Activated CD8-positive, alpha-beta T cell treated with anti-CD3 and anti-CD28 coated beads for 36 hours (primary cell): ENCODE measurements at regions not wholly inside any gene's neighbourhood (a gene's known extent, or its start where the extent isn't known, plus 50 kb on each side); places are given as distances from the start of the nearest gene placed in this dataset.

ENCODE experiments used
- ATAC-seq: fragments of 200-7000 bp; cut with Tn5 transposase; one replicate; pipeline ENCODE4 v1.10.0; 2021; ENCODE audit warnings: mild to moderate bottlenecking, moderate library complexity
- CTCF ChIA-PET: fragments of 350-600 bp; sonication (Branson Sonifier 250); formaldehyde crosslinking; loops from one replicate; lab custom pipeline; 2021; ENCODE audit warnings: antibody characterized with exemption; lab: Charles Lee
- POLR2A ChIA-PET: fragments of 350-600 bp; sonication (Branson Sonifier 250); formaldehyde crosslinking; loops from one replicate; lab custom pipeline; 2021; ENCODE audit warnings: antibody characterized with exemption; lab: Charles Lee
- DNase-seq: peaks from one replicate; pipeline ENCODE4 v3.0.0-alpha.2; 2020
- H3K27ac Mint-ChIP-seq: one replicate; pipeline ENCODE4 v1.8.0; 2021; ENCODE audit warnings: mild to moderate bottlenecking, mixed read lengths
- H3K27me3 Mint-ChIP-seq: one replicate; pipeline ENCODE4 v1.8.0; 2021; ENCODE audit warnings: mixed read lengths
- H3K36me3 Mint-ChIP-seq: one replicate; pipeline ENCODE4 v1.8.0; 2021; ENCODE audit warnings: low read depth, mixed read lengths
- H3K4me1 Mint-ChIP-seq: one replicate; pipeline ENCODE4 v1.8.0; 2021; ENCODE audit warnings: low read depth, mixed read lengths
- H3K4me3 Mint-ChIP-seq: one replicate; pipeline ENCODE4 v1.8.0; 2021; ENCODE audit warnings: mild to moderate bottlenecking, moderate library complexity, mixed read lengths
- H3K9me3 Mint-ChIP-seq: one replicate; pipeline ENCODE4 v1.8.0; 2021; ENCODE audit warnings: mixed read lengths
- CTCF ChIP-seq: fragments of 200-600 bp; IDR thresholded peaks from one replicate; pipeline ENCODE4 v1.8.0; 2022; ENCODE audit warnings: antibody characterized with exemption, mild to moderate bottlenecking
- intact Hi-C: fragments of 100-400 bp; cut with micrococcal nuclease; formaldehyde crosslinking; loops from one replicate; pipeline ENCODE4 v1.10.0; 2022

- no peak for ATAC-seq
- no peak for TF ChIP-seq CTCF
- Mint-ChIP-seq H3K27ac (no peak overlapping the region), H3K4me3 (no peak overlapping the region), H3K9me3 (no peaks in the 10 kb centered on the region), H3K36me3 (no peaks in the 10 kb centered on the region), H3K27me3 (peaks cover 10% of the 10 kb centered on the region), H3K4me1 (no peaks in the 10 kb centered on the region)
- CTCF ChIA-PET: no interaction called here
- POLR2A ChIA-PET: no interaction called here
- no peak for DNase-seq
- intact Hi-C loops: no loop called here
These were observed 69.4 kb downstream of the ABCC12 start for GRCh38 chr16:48086422-48086821.

GRCh38 chr16:48085729-48086128, 70.1 kb downstream of the ABCC12 start:
- DNase-seq (no peak), ATAC-seq (no peak)
- intact Hi-C loops: no loop called here
- Mint-ChIP-seq H3K4me3 (no peak overlapping the region), H3K36me3 (no peaks in the 10 kb centered on the region), H3K9me3 (no peaks in the 10 kb centered on the region), H3K4me1 (no peaks in the 10 kb centered on the region), H3K27me3 (peaks cover 10% of the 10 kb centered on the region), H3K27ac (no peak overlapping the region)
- TF ChIP-seq CTCF: no peak
- POLR2A ChIA-PET: no interaction called here
- CTCF ChIA-PET: no interaction called here

GRCh38 chr16:48084826-48085225, 71.0 kb downstream of the ABCC12 start:
- DNase-seq: no peak
- Mint-ChIP-seq H3K4me1 (no peaks in the 10 kb centered on the region), H3K27ac (no peak overlapping the region), H3K4me3 (no peak overlapping the region), H3K36me3 (no peaks in the 10 kb centered on the region), H3K27me3 (peaks cover 10% of the 10 kb centered on the region), H3K9me3 (no peaks in the 10 kb centered on the region)
- ChIA-PET POLR2A (no interaction called here), CTCF (no interaction called here)
- ATAC-seq: no peak
- intact Hi-C loops: no loop called here
- TF ChIP-seq CTCF: no peak

GRCh38 chr16:48082516-48082915, 73.3 kb downstream of the ABCC12 start:
- no peak for TF ChIP-seq CTCF
- H3K4me3 Mint-ChIP-seq: no peak overlapping the region
- intact Hi-C loops: no loop called here
- ATAC-seq (no peak), DNase-seq (no peak)
- H3K36me3 Mint-ChIP-seq: no peaks in the 10 kb centered on the region
- no peaks in the 10 kb centered on the region for H3K9me3 Mint-ChIP-seq
- no peak overlapping the region for H3K27ac Mint-ChIP-seq
- CTCF ChIA-PET: no interaction called here
- peaks cover 7% of the 10 kb centered on the region for H3K27me3 Mint-ChIP-seq
- no peaks in the 10 kb centered on the region for H3K4me1 Mint-ChIP-seq
- POLR2A ChIA-PET: no interaction called here

GRCh38 chr16:48081656-48082055, 74.1 kb downstream of the ABCC12 start:
- H3K4me3 Mint-ChIP-seq: no peak overlapping the region

More at GRCh38 chr16:48081656-48082055, 74.1 kb downstream of the ABCC12 start:
- peaks cover 7% of the 10 kb centered on the region for H3K27me3 Mint-ChIP-seq
- DNase-seq (no peak), ATAC-seq (no peak)
- H3K27ac Mint-ChIP-seq: no peak overlapping the region
- H3K4me1 Mint-ChIP-seq: no peaks in the 10 kb centered on the region
- H3K9me3 Mint-ChIP-seq: no peaks in the 10 kb centered on the region
- no peaks in the 10 kb centered on the region for H3K36me3 Mint-ChIP-seq
- ChIA-PET CTCF (no interaction called here), POLR2A (no interaction called here)
- intact Hi-C loops: no loop called here
- TF ChIP-seq CTCF: no peak
